Skeletal muscle tissue (tissue), 3 donors: ENCODE measurements at regions not wholly inside any gene's neighbourhood (a gene's known extent, or its start where the extent isn't known, plus 50 kb on each side); places are given as distances from the start of the nearest gene placed in this dataset.

Experiments
- H3K27ac ChIP-seq: one replicate; pipeline ENCODE4 v1.7.0; 2013; ENCODE audit warnings: mild to moderate bottlenecking, low read depth, low read length, inconsistent platforms
- H3K27me3 ChIP-seq, 3 donors: one replicate each; pipeline ENCODE4 v1.7.0; 2013; ENCODE audit warnings: low read length in 3 of 3; ENCODE audit not compliant: control insufficient read depth in 3 of 3, insufficient read depth in 3 of 3
- H3K36me3 ChIP-seq, 3 donors: one replicate each; pipeline ENCODE4 v1.7.0; 2013; ENCODE audit warnings: low read length in 3 of 3; ENCODE audit not compliant: control insufficient read depth in 3 of 3, insufficient read depth in 3 of 3
- H3K4me1 ChIP-seq, 3 donors: one replicate each; pipeline ENCODE4 v1.7.0; 2013; ENCODE audit warnings: low read length in 3 of 3, mild to moderate bottlenecking in 3 of 3; ENCODE audit not compliant: control insufficient read depth in 3 of 3, insufficient read depth in 3 of 3
- H3K4me3 ChIP-seq, 3 donors: one replicate each; pipeline ENCODE4 v1.7.0; 2013; ENCODE audit warnings: low read length in 3 of 3
- H3K9ac ChIP-seq, 3 donors: one replicate each; pipeline ENCODE4 v1.7.0; 2013; ENCODE audit warnings: low read length in 3 of 3, mild to moderate bottlenecking in 3 of 3, moderate library complexity in 2 of 3, low read depth in 1 of 3
- H3K9me3 ChIP-seq, 3 donors: one replicate each; pipeline ENCODE4 v1.7.0; 2013; ENCODE audit warnings: low read length in 3 of 3; ENCODE audit not compliant: control insufficient read depth in 3 of 3
- donor health status: Osteomylitis.

DNA sequence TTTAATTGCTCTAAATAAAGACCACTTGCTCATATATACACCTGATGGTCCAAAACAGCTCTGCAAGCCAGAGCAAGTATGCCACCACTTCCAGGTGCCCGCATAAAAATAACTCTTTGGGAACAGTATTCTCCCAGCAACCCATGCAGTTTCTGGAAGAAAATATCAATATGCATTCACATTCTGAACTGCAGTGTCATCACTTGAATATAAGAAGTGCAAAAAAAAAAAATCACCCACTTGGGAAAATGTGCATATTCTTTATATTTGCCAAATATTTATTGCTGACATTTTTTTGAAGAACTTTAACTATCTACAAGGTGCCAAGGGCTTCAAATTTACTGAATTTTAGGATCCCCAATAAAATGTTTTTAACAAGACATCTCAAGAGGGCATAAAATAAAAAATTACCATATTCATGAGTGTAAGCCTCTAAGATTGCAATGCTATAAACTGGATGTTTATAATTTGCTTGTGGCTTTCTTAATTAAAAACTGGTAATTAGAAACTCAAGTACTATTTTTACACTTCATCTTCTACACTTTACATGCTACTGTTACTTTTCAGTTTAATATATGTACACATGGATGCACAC is 360.6 kb upstream of the HNRNPA3 start:
- H3K36me3 ChIP-seq = no peaks in the 10 kb centered on the region
- H3K4me3 ChIP-seq = no peak overlapping the region
- H3K9ac ChIP-seq = no peak overlapping the region
- no peaks in the 10 kb centered on the region for H3K4me1 ChIP-seq
- H3K27me3 ChIP-seq = peaks cover 0 to 2% (median 0%) of the 10 kb centered on the region in 3 donors
- H3K27ac ChIP-seq = no peak overlapping the region
- H3K9me3 ChIP-seq = no peaks in the 10 kb centered on the region

- no peak overlapping the region for H3K4me3 ChIP-seq
- H3K9me3 ChIP-seq = no peaks in the 10 kb centered on the region
- H3K4me1 ChIP-seq = no peaks in the 10 kb centered on the region
- H3K36me3 ChIP-seq = no peaks in the 10 kb centered on the region
- peaks cover 0 to 2% (median 0%) of the 10 kb centered on the region in 3 donors for H3K27me3 ChIP-seq
- no peak overlapping the region for H3K9ac ChIP-seq
- no peak overlapping the region for H3K27ac ChIP-seq
These were observed 359.9 kb upstream of the HNRNPA3 start for GRCh38 chr2:176852667-176853066.

DNA sequence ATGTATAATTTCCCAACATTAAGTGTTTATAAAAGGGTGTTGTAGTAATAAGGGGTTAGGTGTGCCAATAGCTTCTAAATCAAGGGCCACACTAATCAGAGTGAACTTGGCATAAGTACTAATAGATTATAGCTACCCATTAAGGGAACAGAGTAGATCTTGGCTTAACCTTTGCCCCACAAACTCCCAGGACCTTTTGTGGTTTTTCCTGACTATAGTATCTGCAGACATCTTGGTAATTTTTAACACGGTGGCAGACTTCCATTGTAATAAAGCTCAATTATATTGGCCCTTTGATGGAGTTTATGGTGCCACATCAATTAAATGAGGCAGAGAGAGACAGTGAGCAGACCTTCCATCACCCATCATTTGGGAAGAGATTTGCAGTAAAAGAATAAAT is 358.5 kb upstream of the HNRNPA3 start:
- no peaks in the 10 kb centered on the region for H3K4me1 ChIP-seq
- H3K27ac ChIP-seq = no peak overlapping the region
- no peaks in the 10 kb centered on the region for H3K36me3 ChIP-seq
- H3K9ac ChIP-seq = no peak overlapping the region
- H3K9me3 ChIP-seq = no peaks in the 10 kb centered on the region
- no peak overlapping the region for H3K4me3 ChIP-seq
- peaks cover 0 to 2% (median 0%) of the 10 kb centered on the region in 3 donors for H3K27me3 ChIP-seq

DNA sequence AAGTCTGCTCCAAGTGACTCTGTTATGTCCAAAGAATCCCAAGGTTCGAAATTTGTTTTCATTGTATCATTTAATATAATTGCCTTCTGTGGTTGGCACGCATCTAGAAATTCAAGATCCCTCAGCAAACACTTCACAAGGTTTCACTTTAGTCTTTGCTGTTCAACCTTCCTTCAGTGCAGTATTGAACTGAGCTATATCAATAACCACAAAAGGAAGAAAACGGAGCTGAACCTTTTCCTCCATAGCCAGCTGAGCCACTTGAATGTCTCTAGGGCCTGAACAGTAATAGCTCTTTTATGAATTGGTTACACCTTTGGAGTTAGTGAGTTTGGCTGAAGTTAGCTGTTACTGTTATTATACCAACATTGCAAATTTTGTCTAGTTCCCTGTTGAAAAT is 357.7 kb upstream of the HNRNPA3 start:
- Histone ChIP-seq H3K9ac (no peak overlapping the region), H3K27me3 (peaks cover 0 to 2% (median 0%) of the 10 kb centered on the region in 3 donors), H3K9me3 (no peaks in the 10 kb centered on the region), H3K4me3 (no peak overlapping the region), H3K36me3 (no peaks in the 10 kb centered on the region), H3K27ac (no peak overlapping the region), H3K4me1 (no peaks in the 10 kb centered on the region)

GRCh38 chr2:176856683-176857082 is 355.9 kb upstream of the HNRNPA3 start:
- H3K9me3 ChIP-seq = no peaks in the 10 kb centered on the region
- no peaks in the 10 kb centered on the region for H3K4me1 ChIP-seq
- no peak overlapping the region for H3K4me3 ChIP-seq
- no peaks in the 10 kb centered on the region for H3K36me3 ChIP-seq
- H3K27me3 ChIP-seq = peaks cover 0 to 6% (median 0%) of the 10 kb centered on the region in 3 donors
- no peak overlapping the region for H3K9ac ChIP-seq
- H3K27ac ChIP-seq = no peak overlapping the region

- H3K4me3 ChIP-seq = no peak overlapping the region
- H3K9ac ChIP-seq = no peak overlapping the region
- H3K36me3 ChIP-seq = no peaks in the 10 kb centered on the region
- peaks cover 0 to 6% (median 0%) of the 10 kb centered on the region in 3 donors for H3K27me3 ChIP-seq
- H3K9me3 ChIP-seq = no peaks in the 10 kb centered on the region
- H3K4me1 ChIP-seq = no peaks in the 10 kb centered on the region
- H3K27ac ChIP-seq = no peak overlapping the region
These were observed 347.3 kb upstream of the HNRNPA3 start for GRCh38 chr2:176865336-176865735.

DNA sequence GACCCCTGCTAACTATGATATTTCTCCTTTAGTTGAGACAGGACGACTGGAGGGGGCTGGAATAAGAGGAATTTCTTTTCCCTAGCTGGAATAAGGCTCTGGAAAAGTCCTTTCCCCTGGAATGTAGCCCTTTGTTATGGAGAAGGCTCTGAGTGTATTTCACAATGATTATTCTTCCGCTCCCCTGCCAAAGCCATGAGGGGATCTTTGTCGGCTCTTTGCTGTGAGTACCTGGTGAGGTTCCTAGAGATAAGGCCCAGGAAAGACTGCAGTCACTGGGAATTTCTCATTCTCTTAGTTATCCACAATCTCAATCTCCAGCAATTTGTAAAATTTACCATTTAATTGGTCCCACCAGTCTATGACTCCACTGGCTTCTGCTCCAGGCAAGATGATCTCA is 340.2 kb upstream of the HNRNPA3 start:
- Histone ChIP-seq H3K27me3 (no peaks in the 10 kb centered on the region), H3K4me3 (no peak overlapping the region), H3K36me3 (no peaks in the 10 kb centered on the region), H3K4me1 (no peaks in the 10 kb centered on the region), H3K27ac (no peak overlapping the region), H3K9me3 (peaks cover 0 to 3% (median 0%) of the 10 kb centered on the region in 3 donors), H3K9ac (no peak overlapping the region)

DNA sequence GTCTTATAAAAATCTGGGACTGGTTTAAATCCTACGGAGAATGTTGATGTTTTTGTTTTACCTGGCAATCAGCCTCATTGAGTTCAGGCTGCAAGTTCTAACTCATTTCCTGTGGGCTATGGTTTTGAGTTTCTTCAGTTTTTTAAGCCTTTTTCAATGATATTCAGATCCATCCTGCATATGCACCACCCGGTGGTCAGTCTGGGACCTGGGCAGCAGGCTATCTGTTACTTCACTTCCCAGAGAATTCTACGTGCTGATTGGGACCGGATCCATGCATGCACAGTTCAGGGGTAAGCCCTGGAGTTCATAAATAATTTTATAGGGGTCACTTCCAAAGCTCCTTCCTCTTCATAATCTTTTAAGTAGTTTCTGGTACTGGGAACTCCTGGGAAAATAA is 339.2 kb upstream of the HNRNPA3 start:
- Histone ChIP-seq H3K9ac (no peak overlapping the region), H3K36me3 (no peaks in the 10 kb centered on the region), H3K4me1 (no peaks in the 10 kb centered on the region), H3K9me3 (peaks cover 0 to 3% (median 0%) of the 10 kb centered on the region in 3 donors), H3K4me3 (no peak overlapping the region), H3K27me3 (no peaks in the 10 kb centered on the region), H3K27ac (no peak overlapping the region)

GRCh38 chr2:176876493-176877103 is 336.0 kb upstream of the HNRNPA3 start:
- no peaks in the 10 kb centered on the region for H3K9me3 ChIP-seq
- no peak overlapping the region for H3K27ac ChIP-seq
- no peak overlapping the region for H3K9ac ChIP-seq
- H3K4me3 ChIP-seq = no peak overlapping the region
- H3K27me3 ChIP-seq = no peaks in the 10 kb centered on the region
- H3K4me1 ChIP-seq = no peaks in the 10 kb centered on the region
- H3K36me3 ChIP-seq = no peaks in the 10 kb centered on the region

- Histone ChIP-seq H3K27me3 (no peaks in the 10 kb centered on the region), H3K9me3 (no peaks in the 10 kb centered on the region), H3K4me3 (no peak overlapping the region), H3K9ac (no peak overlapping the region), H3K27ac (no peak overlapping the region), H3K36me3 (no peaks in the 10 kb centered on the region), H3K4me1 (no peaks in the 10 kb centered on the region)
These were observed 333.1 kb upstream of the HNRNPA3 start for GRCh38 chr2:176879426-176879995.
